Upper lobe of left lung (tissue), 4 donors: ENCODE measurements at regions not wholly inside any gene's neighbourhood (a gene's known extent, or its start where the extent isn't known, plus 50 kb on each side); places are given as distances from the start of the nearest gene placed in this dataset.

Experiments
- CTCF ChIP-seq, 6 experiments: fragments of 450-650 bp in 4 of 6; fragments of 200-600 bp in 2 of 6; sonication (generic) in 2 of 6; IDR thresholded peaks; one replicate each; pipeline ENCODE4 v1.5.1; 2016 to 2019; ENCODE audit warnings: antibody characterized with exemption in 6 of 6
- POLR2A ChIP-seq, 4 donors: fragments of 450-650 bp; IDR thresholded peaks; one replicate each; pipeline ENCODE4 v1.5.1; 2016 to 2017; ENCODE audit warnings: antibody characterized with exemption in 4 of 4, mild to moderate bottlenecking in 2 of 4
- POLR2AphosphoS5 ChIP-seq, 2 donors: sonication (generic); formaldehyde crosslinking; IDR thresholded peaks; one replicate each; pipeline ENCODE4 v1.5.1; 2017; ENCODE audit warnings: antibody characterized with exemption in 2 of 2

DNA sequence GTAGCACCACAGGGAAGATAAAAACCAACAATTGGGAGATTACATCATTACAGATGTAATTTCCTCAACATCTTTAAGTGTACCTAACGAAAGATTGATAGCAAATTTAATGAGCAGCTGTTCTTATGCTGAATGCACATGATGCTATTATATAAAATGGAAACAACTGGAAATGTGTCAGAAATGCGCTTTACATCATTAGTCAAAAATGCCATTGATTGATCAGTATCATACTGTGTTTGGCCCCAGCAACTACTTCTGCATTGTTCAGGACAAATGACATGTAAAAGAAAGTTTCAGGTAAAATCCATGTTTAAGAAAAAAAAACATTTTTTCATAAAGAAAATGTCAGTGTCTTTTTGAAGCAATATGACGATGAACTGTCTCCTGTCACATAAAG is 625.5 kb upstream of the MIR17HG start:
- TF ChIP-seq POLR2A (IDR thresholded peaks at IDR 0.05) (no peak), POLR2AphosphoS5 (IDR thresholded peaks at IDR 0.05) (no peak), CTCF (IDR thresholded peaks at IDR 0.05) (no peak)
